ENCODE measurements at regions not wholly inside any gene's neighbourhood (a gene's known extent, or its start where the extent isn't known, plus 50 kb on each side); places are given as distances from the start of the nearest gene placed in this dataset.

DNA sequence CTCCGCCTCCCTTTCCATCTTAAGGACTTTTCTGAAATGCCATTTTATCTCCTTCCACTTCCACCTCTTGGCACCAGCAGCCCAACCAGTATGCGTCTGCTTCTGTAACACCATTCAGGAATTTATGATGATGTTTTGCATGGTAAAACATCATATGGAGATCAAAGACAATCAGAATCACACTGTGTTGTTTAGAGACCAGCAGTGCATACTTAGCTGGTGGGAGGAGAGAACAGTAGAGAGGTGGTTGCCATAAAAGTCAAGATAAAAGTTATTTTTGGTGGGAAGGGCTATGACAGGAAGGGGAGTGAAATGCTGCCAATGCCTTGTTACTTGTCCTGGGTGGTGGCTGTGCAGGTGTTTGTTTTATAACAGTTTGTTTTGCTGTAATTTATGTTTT is 268.0 kb downstream of the OPA1 start:
- TF ChIP-seq, protein P1, sequence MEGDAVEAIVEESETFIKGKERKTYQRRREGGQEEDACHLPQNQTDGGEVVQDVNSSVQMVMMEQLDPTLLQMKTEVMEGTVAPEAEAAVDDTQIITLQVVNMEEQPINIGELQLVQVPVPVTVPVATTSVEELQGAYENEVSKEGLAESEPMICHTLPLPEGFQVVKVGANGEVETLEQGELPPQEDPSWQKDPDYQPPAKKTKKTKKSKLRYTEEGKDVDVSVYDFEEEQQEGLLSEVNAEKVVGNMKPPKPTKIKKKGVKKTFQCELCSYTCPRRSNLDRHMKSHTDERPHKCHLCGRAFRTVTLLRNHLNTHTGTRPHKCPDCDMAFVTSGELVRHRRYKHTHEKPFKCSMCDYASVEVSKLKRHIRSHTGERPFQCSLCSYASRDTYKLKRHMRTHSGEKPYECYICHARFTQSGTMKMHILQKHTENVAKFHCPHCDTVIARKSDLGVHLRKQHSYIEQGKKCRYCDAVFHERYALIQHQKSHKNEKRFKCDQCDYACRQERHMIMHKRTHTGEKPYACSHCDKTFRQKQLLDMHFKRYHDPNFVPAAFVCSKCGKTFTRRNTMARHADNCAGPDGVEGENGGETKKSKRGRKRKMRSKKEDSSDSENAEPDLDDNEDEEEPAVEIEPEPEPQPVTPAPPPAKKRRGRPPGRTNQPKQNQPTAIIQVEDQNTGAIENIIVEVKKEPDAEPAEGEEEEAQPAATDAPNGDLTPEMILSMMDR (IDR thresholded peaks at IDR 0.05; ENCODE audit: borderline replicate concordance, extremely low read depth, low read length, poor library complexity, severe bottlenecking) = no peak
- no peak for TF ChIP-seq EZH2 (IDR thresholded peaks at IDR 0.05; ENCODE audit: borderline replicate concordance, low read depth, low read length, severe bottlenecking)
